Osteoblast (primary cell): ENCODE measurements at regions not wholly inside any gene's neighbourhood (a gene's known extent, or its start where the extent isn't known, plus 50 kb on each side); places are given as distances from the start of the nearest gene placed in this dataset.
A peak's percentile ranks its signal among the peaks of the same experiment; 100 is the strongest.

ENCODE experiments used
- DNase-seq: peaks from one replicate; pipeline ENCODE4 v3.0.0; 2011; ENCODE audit warnings: low spot score, mixed read lengths; ENCODE audit not compliant: insufficient read length; ENCODE audit errors: missing footprints
- H2AFZ ChIP-seq: 2 replicates; pipeline ENCODE4 v1.6.0; 2011; ENCODE audit warnings: mild to moderate bottlenecking, low read length
- H3K27ac ChIP-seq: 2 replicates; pipeline ENCODE4 v1.5.1; 2011; ENCODE audit warnings: mild to moderate bottlenecking, low read depth, low read length, moderate library complexity
- H3K27me3 ChIP-seq: 2 replicates; pipeline ENCODE4 v1.6.0; 2012; ENCODE audit warnings: mild to moderate bottlenecking, control low read depth, inconsistent platforms, low read length, moderate library complexity; ENCODE audit not compliant: insufficient read depth
- H3K36me3 ChIP-seq: 2 replicates; pipeline ENCODE4 v1.5.1; 2011; ENCODE audit warnings: mild to moderate bottlenecking, low read length, control low read depth, moderate library complexity; ENCODE audit not compliant: insufficient read depth
- H3K4me1 ChIP-seq: 2 replicates; pipeline ENCODE4 v1.5.1; 2011; ENCODE audit warnings: mild to moderate bottlenecking, low read length, control low read depth, moderate library complexity; ENCODE audit not compliant: insufficient read depth
- H3K4me2 ChIP-seq: 2 replicates; pipeline ENCODE4 v1.6.0; 2011; ENCODE audit warnings: mild to moderate bottlenecking, low read length; ENCODE audit not compliant: insufficient read depth
- H3K4me3 ChIP-seq: fragments of 200-600 bp; sonication (generic); 3 replicates; pipeline ENCODE4 v1.5.1; 2012; ENCODE audit warnings: mild to moderate bottlenecking, low read length, inconsistent platforms; ENCODE audit not compliant: insufficient read depth
- H3K79me2 ChIP-seq: 2 replicates; pipeline ENCODE4 v1.6.0; 2012; ENCODE audit warnings: mild to moderate bottlenecking, low read length, control low read depth, inconsistent platforms; ENCODE audit not compliant: insufficient read depth
- H3K9me3 ChIP-seq: 2 replicates; pipeline ENCODE4 v1.5.1; 2011; ENCODE audit warnings: low read depth, low read length, control low read depth
- H4K20me1 ChIP-seq: 2 replicates; pipeline ENCODE4 v1.6.0; 2012; ENCODE audit warnings: mild to moderate bottlenecking, low read length, control low read depth; ENCODE audit not compliant: insufficient read depth
- TF ChIP-seq, protein P1 (sequence below): IDR thresholded peaks from 2 replicates; pipeline ENCODE4 v1.5.1; 2011; ENCODE audit warnings: mild to moderate bottlenecking, low read depth, low read length, moderate library complexity; ENCODE audit errors: extremely low read depth

DNA sequence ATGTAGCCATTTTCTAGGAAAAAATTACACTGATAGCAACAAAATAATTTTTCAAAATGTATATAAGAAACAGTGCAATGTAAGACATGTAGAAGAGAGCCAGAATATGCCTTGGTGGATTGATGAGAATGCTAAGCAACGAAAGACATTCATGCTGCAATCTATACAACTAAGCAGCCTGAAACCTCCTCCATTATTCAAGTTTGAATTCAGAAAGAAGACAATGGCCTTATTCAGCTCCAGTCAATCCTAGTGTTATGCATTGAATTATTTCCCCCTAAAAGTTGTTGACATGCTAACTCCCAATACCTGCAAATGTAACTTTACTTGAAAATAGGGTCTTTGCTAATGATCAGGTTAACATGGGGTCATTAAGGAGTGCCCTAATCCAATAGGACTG, 73.5 kb downstream of the BTG1 start:
- no peaks in the 10 kb centered on the region for H3K79me2 ChIP-seq
- no peak overlapping the region for H3K4me2 ChIP-seq
- H3K27me3 ChIP-seq: no peaks in the 10 kb centered on the region
- H3K27ac ChIP-seq: no peak overlapping the region
- no peak for DNase-seq
- H3K4me1 ChIP-seq: peaks cover 26% of the 10 kb centered on the region
- H2AFZ ChIP-seq: no peak overlapping the region
- H4K20me1 ChIP-seq: no peaks in the 10 kb centered on the region
- no peaks in the 10 kb centered on the region for H3K9me3 ChIP-seq
- no peaks in the 10 kb centered on the region for H3K36me3 ChIP-seq
- TF ChIP-seq, protein P1, sequence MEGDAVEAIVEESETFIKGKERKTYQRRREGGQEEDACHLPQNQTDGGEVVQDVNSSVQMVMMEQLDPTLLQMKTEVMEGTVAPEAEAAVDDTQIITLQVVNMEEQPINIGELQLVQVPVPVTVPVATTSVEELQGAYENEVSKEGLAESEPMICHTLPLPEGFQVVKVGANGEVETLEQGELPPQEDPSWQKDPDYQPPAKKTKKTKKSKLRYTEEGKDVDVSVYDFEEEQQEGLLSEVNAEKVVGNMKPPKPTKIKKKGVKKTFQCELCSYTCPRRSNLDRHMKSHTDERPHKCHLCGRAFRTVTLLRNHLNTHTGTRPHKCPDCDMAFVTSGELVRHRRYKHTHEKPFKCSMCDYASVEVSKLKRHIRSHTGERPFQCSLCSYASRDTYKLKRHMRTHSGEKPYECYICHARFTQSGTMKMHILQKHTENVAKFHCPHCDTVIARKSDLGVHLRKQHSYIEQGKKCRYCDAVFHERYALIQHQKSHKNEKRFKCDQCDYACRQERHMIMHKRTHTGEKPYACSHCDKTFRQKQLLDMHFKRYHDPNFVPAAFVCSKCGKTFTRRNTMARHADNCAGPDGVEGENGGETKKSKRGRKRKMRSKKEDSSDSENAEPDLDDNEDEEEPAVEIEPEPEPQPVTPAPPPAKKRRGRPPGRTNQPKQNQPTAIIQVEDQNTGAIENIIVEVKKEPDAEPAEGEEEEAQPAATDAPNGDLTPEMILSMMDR: no peak
- no peak overlapping the region for H3K4me3 ChIP-seq

DNA sequence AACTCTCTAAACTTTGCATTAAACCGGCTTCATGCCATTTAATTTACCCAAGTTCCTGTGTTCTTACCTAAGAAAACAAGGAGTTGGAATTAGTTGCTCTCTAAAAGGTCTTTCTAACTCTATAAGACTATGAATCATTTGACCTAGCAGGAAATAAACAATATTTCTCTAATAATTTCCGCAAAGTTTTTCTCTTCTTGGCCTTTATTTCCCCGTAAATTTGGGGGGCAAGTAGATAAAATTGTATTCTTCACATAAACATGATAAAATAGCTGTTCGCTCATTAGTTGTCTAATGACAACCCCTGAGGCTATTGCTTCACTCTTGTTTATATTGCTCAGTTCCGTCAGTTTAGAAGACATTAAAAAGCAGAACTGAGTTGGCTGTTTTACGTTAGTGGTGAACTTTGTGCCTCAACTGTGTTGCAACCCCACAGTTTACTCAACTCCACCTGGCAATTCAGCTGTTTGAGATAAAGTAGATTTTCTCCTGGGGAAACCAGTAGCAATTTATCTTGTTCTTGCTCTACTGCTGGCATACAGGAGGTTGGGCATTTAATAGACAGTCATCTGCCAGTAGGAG, 74.7 kb downstream of the BTG1 start:
- Histone ChIP-seq H2AFZ (no peak overlapping the region), H3K27me3 (no peaks in the 10 kb centered on the region), H3K36me3 (no peaks in the 10 kb centered on the region), H3K79me2 (no peaks in the 10 kb centered on the region), H3K9me3 (no peaks in the 10 kb centered on the region), H3K27ac (no peak overlapping the region), H3K4me2 (no peak overlapping the region), H3K4me3 (no peak overlapping the region), H4K20me1 (no peaks in the 10 kb centered on the region), H3K4me1 (peaks cover 14% of the 10 kb centered on the region)
- TF ChIP-seq, protein P1: no peak
- no peak for DNase-seq

DNA sequence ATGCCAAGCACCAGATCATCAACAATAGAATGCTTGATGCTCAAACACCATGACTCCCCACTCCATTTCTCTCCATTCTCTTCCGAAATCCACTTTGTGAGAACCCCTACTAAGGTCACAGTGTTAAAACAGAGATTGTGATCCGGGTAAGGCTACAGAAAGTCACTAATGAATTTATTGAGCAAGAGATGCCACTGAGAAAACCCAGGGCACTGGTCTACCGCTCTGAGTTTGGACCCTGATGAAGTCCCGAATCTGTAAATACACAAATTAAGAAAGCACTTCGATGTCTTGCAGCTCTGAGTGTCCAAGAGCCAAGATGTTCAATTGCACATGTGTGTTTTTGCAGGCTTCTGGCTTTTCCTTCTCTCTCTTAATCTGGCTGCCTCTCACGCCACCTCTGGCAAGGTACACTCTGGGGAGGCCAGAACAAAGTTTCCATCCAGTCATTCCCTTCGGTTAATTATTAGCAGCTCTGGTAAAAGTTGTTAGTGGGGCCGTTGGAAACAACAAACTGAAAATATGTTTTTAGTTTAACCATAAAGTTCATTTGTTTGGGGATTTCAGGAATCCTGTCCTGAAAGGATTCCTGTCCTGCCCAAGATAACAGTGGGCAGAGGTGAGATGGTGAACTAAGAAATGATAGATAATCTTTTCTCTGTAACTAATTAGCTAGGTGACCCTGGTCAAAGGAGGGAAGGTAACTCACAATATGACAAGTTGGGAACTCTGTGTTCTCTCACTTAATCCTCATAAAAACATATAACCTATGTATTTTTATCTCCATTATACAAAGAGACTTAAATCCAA, 75.4 kb downstream of the BTG1 start:
- H4K20me1 ChIP-seq: no peaks in the 10 kb centered on the region
- H3K36me3 ChIP-seq: no peaks in the 10 kb centered on the region
- peaks cover 12% of the 10 kb centered on the region for H3K4me1 ChIP-seq
- no peak overlapping the region for H3K4me2 ChIP-seq
- peak overlapping the region; percentile 20 for H2AFZ ChIP-seq
- TF ChIP-seq, protein P1: no peak
- H3K27me3 ChIP-seq: no peaks in the 10 kb centered on the region
- H3K4me3 ChIP-seq: no peak overlapping the region
- no peak for DNase-seq
- no peaks in the 10 kb centered on the region for H3K9me3 ChIP-seq
- no peak overlapping the region for H3K27ac ChIP-seq
- no peaks in the 10 kb centered on the region for H3K79me2 ChIP-seq

DNA sequence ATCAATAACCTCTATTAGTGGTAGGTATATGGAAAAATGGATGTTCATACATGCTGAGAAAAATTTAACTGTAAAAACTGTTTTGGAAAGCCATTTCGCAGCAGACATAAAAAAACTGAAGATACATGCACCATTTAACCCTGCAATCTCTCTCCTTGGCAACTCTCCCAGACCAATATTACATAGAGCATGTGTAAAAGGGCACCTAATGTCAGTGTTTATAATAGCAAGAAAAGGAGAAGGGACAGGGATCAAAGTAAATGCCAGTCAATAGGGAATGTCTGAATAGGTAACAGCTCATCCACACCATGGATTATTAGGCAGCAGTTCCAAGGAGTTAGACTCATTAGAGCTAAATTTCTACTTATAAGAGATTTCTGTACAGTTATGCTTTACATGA, 77.2 kb downstream of the BTG1 start:
- no peak for DNase-seq
- no peaks in the 10 kb centered on the region for H3K79me2 ChIP-seq
- H3K27ac ChIP-seq: no peak overlapping the region
- H3K4me2 ChIP-seq: no peak overlapping the region
- no peaks in the 10 kb centered on the region for H3K36me3 ChIP-seq
- no peaks in the 10 kb centered on the region for H4K20me1 ChIP-seq
- H3K27me3 ChIP-seq: no peaks in the 10 kb centered on the region
- peaks cover 14% of the 10 kb centered on the region for H3K4me1 ChIP-seq
- H3K9me3 ChIP-seq: no peaks in the 10 kb centered on the region
- no peak overlapping the region for H2AFZ ChIP-seq
- no peak overlapping the region for H3K4me3 ChIP-seq
- TF ChIP-seq, protein P1: no peak
